ENCODE measurements at regions not wholly inside any gene's neighbourhood (a gene's known extent, or its start where the extent isn't known, plus 50 kb on each side); places are given as distances from the start of the nearest gene placed in this dataset.

DNA sequence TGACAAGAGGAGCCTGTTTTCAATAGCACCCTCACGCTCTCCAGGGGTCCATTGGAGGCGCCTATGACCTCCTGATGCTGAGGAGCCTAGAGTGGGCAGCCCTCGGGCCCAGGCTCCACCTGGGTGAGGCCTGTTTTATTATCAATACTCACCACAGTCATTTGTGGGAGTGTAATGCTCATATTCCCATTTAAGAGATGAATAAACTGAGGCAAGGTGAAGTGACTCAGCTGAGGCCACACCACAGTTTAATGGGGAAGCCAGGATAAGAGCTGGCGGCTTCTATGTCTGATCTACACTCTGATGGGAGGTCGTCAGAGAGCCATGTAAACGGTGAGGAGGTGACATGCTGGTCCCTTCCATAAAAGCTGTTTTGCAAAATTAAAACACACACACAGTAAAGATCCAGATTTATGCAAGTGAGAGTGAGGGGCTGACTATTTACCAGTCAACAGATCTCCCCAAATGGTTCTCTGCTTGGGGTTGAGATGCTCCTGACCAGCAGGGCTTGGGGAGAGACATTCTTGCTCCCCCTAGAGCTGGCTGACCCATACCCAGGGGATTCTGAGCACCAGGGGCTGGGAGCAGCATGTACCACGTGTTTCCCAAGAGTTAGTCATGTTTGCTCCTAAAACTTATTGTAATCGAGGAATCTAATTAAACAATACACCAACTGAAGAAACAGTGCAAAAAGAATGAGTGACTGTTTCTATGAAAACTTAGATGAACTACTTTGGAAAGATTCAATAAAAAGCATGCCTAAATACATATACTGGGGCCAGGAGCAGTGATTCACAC lies 81.0 kb upstream of the INSIG1 start:
- H3K27me3 ChIP-seq (ENCODE audit: insufficient read depth, low read length): peaks cover 5% of the 10 kb centered on the region; the same call in 1 of the 2 replicates
- H3K79me2 ChIP-seq (ENCODE audit: insufficient read depth, low read length): no peaks in the 10 kb centered on the region
- TF ChIP-seq ZNF274 (IDR thresholded peaks at IDR 0.05; ENCODE audit: low read depth, low read length): no peak
- TF ChIP-seq SP1 (IDR thresholded peaks at IDR 0.05; ENCODE audit: low read depth): no peak
- TF ChIP-seq, protein P1, sequence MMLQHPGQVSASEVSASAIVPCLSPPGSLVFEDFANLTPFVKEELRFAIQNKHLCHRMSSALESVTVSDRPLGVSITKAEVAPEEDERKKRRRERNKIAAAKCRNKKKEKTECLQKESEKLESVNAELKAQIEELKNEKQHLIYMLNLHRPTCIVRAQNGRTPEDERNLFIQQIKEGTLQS (IDR thresholded peaks at IDR 0.05): no peak
- TF ChIP-seq FOSL1 (IDR thresholded peaks at IDR 0.05; ENCODE audit: low read depth): no peak
- TF ChIP-seq EZH2phosphoT487 (IDR thresholded peaks at IDR 0.05; ENCODE audit: borderline replicate concordance): no peak
- no peak for TF ChIP-seq ZFX (IDR thresholded peaks at IDR 0.05)
- TF ChIP-seq JUND (IDR thresholded peaks at IDR 0.05): no peak
- TF ChIP-seq, protein P2, sequence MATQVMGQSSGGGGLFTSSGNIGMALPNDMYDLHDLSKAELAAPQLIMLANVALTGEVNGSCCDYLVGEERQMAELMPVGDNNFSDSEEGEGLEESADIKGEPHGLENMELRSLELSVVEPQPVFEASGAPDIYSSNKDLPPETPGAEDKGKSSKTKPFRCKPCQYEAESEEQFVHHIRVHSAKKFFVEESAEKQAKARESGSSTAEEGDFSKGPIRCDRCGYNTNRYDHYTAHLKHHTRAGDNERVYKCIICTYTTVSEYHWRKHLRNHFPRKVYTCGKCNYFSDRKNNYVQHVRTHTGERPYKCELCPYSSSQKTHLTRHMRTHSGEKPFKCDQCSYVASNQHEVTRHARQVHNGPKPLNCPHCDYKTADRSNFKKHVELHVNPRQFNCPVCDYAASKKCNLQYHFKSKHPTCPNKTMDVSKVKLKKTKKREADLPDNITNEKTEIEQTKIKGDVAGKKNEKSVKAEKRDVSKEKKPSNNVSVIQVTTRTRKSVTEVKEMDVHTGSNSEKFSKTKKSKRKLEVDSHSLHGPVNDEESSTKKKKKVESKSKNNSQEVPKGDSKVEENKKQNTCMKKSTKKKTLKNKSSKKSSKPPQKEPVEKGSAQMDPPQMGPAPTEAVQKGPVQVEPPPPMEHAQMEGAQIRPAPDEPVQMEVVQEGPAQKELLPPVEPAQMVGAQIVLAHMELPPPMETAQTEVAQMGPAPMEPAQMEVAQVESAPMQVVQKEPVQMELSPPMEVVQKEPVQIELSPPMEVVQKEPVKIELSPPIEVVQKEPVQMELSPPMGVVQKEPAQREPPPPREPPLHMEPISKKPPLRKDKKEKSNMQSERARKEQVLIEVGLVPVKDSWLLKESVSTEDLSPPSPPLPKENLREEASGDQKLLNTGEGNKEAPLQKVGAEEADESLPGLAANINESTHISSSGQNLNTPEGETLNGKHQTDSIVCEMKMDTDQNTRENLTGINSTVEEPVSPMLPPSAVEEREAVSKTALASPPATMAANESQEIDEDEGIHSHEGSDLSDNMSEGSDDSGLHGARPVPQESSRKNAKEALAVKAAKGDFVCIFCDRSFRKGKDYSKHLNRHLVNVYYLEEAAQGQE (IDR thresholded peaks at IDR 0.05; ENCODE audit: low read depth): no peak
- TF ChIP-seq EZH2 (IDR thresholded peaks at IDR 0.05): no peak
- no peak for TF ChIP-seq ELF1 (IDR thresholded peaks at IDR 0.05; ENCODE audit: borderline replicate concordance, low read depth)
- no peak for TF ChIP-seq CBX3 (IDR thresholded peaks at IDR 0.05; ENCODE audit: low read depth)
- TF ChIP-seq CEBPB (IDR thresholded peaks at IDR 0.05; ENCODE audit: low read depth): no peak
- no peak for TF ChIP-seq EGR1 (IDR thresholded peaks at IDR 0.05; ENCODE audit: low read depth)
- ChIA-PET CTCF (no interaction called here), POLR2A (interaction anchor here (1.8 kb wide), 1 partner anchor 12 kb away, joined by 4 read pairs; no protein-coding TSS in a partner anchor), RAD21 (ENCODE audit: low non-redundant PET in 1 of 2, low total read pairs in 2 of 2, uncharacterized antibody in 2 of 2, unreplicated experiment in 2 of 2) (no interaction called here)
- intact Hi-C loops (cut with micrococcal nuclease): no loop called here
- H2AFZ ChIP-seq (ENCODE audit: low read depth, low read length, poor library complexity, severe bottlenecking): no peak overlapping the region
- no peak for DNase-seq (ENCODE audit: low read depth, low spot score)
- H3K4me1 ChIP-seq (ENCODE audit: control insufficient read depth in 1 of 2, insufficient read depth in 2 of 2, low read length in 2 of 2): peaks cover 0 to 7% of the 10 kb centered on the region in 2 experiments; a peak in 1 of 4 replicates
- no peak for ATAC-seq
- H3K36me3 ChIP-seq (ENCODE audit: control insufficient read depth in 1 of 2, insufficient read depth in 2 of 2, low read length in 2 of 2): no peaks in the 10 kb centered on the region
- H3K4me3 ChIP-seq (replicated peaks in 1 of 2; ENCODE audit: low read depth in 1 of 2, low read length in 2 of 2): no peak overlapping the region
- H3K9ac ChIP-seq (ENCODE audit: low read length): no peak overlapping the region
- H3K4me2 ChIP-seq (ENCODE audit: low read length): no peak overlapping the region
- H3K27ac ChIP-seq (ENCODE audit: low read depth, low read length): no peak overlapping the region
- H3K9me2 ChIP-seq (ENCODE audit: insufficient read depth): no peaks in the 10 kb centered on the region
- H3K9me3 ChIP-seq (ENCODE audit: control insufficient read depth in 1 of 2, insufficient read depth in 1 of 2, low read depth in 1 of 2, low read length in 2 of 2): no peaks in the 10 kb centered on the region
- H4K20me1 ChIP-seq (ENCODE audit: insufficient read depth): no peaks in the 10 kb centered on the region
- BruUV-seq (replicated peaks): no TSS peak
